Urinary bladder (tissue), 3 donors: ENCODE measurements at regions not wholly inside any gene's neighbourhood (a gene's known extent, or its start where the extent isn't known, plus 50 kb on each side); places are given as distances from the start of the nearest gene placed in this dataset.

Experiments used
- DNase-seq: peaks from one replicate; pipeline ENCODE4 v3.0.0-alpha.2; 2015; ENCODE audit errors: extremely low spot score
- H3K27ac ChIP-seq: one replicate; pipeline ENCODE4 v1.5.1; 2013; ENCODE audit warnings: low read depth, mild to moderate bottlenecking, moderate library complexity
- H3K36me3 ChIP-seq: one replicate; pipeline ENCODE4 v1.6.1; 2013; ENCODE audit warnings: mild to moderate bottlenecking, moderate library complexity; ENCODE audit not compliant: insufficient read depth
- H3K4me1 ChIP-seq: one replicate; pipeline ENCODE4 v1.6.1; 2013; ENCODE audit warnings: mild to moderate bottlenecking, moderate library complexity; ENCODE audit not compliant: insufficient read depth
- H3K4me3 ChIP-seq: one replicate; pipeline ENCODE4 v1.5.1; 2013; ENCODE audit warnings: low read depth, low read length
- WGBS: extraction: QIAGEN DNeasy Blood & Tissue Kit; methylation state at CpG from one replicate; pipeline ENCODE4 v1.1.7; 2013; 5-methylcytosine and 5-hydroxymethylcytosine counted together
- donor health status: healthy with polysubstance abuse.
- donor health status: healthy.

DNA sequence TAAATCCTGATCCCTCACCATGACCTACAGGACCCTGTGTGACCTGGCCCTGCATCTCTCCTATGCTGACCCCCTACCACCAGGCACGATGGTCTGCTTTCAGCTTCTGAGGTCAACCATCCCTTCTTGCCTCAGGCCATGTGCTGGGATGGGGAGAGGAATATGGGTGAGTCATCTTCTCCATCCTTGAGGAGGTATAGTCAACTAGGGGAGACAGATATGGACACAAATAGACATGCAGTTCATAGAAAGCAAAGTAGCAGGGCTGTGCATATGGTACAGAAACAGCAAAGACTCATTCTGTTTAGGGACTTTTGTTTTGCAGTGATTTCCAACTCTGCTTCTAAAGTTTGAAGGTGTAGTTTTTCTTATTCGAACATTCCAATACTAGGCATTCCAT is 250.8 kb upstream of the FGGY start:
- Histone ChIP-seq H3K36me3 (no peaks in the 10 kb centered on the region), H3K4me3 (no peak overlapping the region), H3K4me1 (no peaks in the 10 kb centered on the region), H3K27ac (no peak overlapping the region)
- DNase-seq, result no peak
- WGBS, result 88% methylated on average over 2 of the region's 2 CpGs

DNA sequence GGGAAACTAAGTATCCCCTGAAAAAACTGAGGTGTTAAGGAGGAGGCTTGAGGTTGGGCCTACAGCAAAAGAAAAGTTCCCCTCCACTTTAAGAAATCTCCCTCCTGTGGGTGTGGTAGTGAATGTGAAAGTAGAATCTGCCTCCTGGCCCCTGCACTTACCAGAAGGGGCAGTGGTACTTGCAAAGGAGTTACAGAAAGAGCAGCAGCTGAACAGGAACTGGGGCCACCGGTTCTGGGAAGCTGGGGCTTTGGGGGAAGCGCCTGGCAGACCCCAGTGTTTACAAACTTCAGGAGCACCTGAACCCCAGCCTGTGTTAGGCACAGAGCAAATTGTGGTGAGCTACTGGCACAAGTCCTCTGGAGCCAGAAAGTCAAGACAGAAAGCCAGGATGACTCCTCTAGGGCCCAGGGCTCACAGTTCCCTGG is 250.2 kb upstream of the FGGY start:
- DNase-seq, result no peak
- 47% methylated on average over 2 of the region's 2 CpGs for WGBS
- Histone ChIP-seq H3K4me3 (no peak overlapping the region), H3K27ac (no peak overlapping the region), H3K36me3 (no peaks in the 10 kb centered on the region), H3K4me1 (no peaks in the 10 kb centered on the region)

DNA sequence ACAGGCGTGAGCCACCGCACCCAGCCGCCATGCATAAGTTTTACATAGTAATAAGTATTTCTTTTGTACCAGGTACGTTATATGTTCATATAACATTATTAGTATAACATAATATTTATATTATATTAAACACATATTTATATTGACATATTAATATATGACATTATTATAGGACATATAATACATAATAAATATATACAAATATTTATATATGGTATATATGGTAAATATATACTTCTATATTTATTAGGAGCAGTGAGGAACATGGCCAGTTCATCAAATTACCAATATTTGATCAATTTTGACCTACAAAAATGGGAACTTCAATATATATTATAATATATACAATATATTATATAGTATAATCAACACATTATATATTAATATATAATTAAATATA is 245.9 kb upstream of the FGGY start:
- no peak for DNase-seq
- no peak overlapping the region for H3K4me3 ChIP-seq

DNA sequence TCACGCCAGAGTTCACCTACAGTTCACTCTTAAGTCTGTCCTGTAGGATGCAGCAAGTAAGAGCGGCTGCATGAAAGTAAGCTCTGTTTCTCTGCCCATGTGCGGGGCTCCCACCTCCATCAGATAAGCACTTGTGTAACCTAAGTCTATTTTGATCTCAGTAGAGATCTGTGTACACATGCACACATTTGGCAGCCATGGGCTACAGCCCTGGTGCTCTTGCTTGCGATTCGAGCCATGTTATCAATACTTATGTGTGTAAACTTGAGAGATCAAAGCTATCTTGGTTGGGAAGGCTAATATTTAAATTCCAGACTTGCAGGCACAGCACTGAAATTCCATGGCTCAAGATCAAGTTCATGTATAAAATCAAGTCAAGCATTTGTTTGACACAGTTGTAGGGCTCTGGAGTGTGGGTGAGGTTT is 244.7 kb upstream of the FGGY start:
- no peaks in the 10 kb centered on the region for H3K4me1 ChIP-seq
- DNase-seq, result no peak
- no peak overlapping the region for H3K27ac ChIP-seq
- no peaks in the 10 kb centered on the region for H3K36me3 ChIP-seq
- H3K4me3 ChIP-seq, result no peak overlapping the region
- 36% methylated on average over 5 of the region's 5 CpGs for WGBS

More for the DNA sequence above, 245.9 kb upstream of the FGGY start:
- Histone ChIP-seq H3K4me1 (no peaks in the 10 kb centered on the region), H3K36me3 (no peaks in the 10 kb centered on the region), H3K27ac (no peak overlapping the region)
- 84% methylated on average over 4 of the region's 4 CpGs for WGBS

DNA sequence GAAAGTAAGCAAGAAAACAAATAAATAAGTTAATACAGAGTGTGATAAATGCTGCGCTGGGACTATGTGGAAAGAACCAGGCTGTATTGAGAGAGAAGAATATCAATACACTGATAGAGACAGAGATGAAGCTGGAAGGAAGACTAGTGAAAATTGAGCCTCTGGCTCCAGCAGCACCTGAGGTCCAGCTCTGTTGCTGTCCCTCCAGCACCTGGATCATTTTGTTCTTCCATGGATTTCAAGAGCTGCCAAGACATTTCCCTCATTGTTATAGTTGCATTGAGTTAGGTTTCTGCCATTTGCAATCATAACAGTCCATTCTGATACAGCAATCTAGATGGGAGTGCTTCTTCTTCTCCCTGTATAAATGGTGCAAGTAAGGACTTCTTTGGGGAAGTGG is 242.7 kb upstream of the FGGY start:
- Histone ChIP-seq H3K36me3 (no peaks in the 10 kb centered on the region), H3K4me3 (no peak overlapping the region), H3K4me1 (no peaks in the 10 kb centered on the region), H3K27ac (no peak overlapping the region)
- WGBS, result 99% methylated on average over 1 of the region's 1 CpG
- no peak for DNase-seq

DNA sequence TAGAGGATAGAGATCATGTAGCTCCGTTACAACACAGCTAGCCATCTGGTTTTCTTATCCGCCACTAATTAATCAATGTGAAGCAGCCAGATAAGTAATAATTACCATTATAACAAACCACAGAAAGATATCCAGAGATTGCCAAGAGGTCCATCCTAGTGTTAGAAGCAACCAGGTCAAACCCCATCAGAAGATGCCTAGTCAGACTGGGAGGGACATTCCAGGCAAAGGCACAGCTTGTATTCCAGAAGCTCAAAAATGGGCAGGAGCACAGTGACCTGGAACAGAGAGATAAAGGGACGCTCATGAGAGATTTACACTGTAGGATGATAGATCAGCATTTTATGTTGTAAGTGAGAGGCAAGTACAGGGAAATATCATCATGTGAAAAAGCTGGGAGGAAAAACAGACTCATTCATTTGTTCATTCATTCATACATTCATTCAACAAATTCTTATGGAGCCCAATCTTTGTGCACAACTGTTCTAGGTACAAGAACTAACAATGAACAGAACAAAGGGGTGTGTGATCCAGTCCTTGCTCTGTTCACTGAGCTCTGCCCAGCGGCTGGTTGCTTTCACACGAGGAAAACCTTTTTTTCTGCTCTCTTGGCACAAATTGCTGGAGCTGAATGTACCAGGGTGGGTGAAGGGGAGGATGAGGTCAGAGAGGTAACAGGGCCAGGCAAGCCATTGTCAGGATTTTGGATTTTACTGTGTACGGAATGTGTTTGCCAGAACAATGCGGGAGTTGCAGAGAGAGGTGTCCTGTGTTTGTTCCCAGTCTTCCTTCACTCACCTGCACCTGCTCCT is 240.8 kb upstream of the FGGY start:
- 74% methylated on average over 7 of the region's 7 CpGs for WGBS
- H3K36me3 ChIP-seq, result no peaks in the 10 kb centered on the region
- no peak overlapping the region for H3K4me3 ChIP-seq
- no peaks in the 10 kb centered on the region for H3K4me1 ChIP-seq
- DNase-seq, result no peak
- no peak overlapping the region for H3K27ac ChIP-seq

DNA sequence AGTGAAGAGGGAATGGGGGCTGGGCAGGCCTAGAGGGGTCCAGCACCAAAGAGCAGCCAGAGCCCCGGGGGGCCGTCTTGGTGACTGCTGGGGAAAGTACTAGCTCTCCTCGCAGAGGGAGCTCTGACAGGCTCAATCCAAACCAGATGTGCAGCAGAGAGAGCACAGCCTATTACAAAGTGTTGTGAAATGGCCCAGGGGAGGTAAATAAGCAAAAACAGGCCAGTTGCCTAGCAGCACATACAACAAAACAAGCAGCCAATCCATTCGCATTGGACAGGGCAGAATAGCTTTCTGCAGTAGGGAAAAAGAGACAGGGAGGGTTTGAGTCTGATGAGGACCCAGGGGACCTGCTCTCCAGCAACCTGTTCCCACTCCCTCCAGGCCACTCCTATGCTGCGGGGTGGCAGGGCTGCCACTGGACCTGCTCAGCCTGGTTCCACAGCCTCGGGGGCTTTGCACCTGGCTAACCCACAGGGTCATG is 239.6 kb upstream of the FGGY start:
- Histone ChIP-seq H3K27ac (peak overlapping the region; percentile 63), H3K36me3 (no peaks in the 10 kb centered on the region), H3K4me3 (no peak overlapping the region), H3K4me1 (no peaks in the 10 kb centered on the region)
- peak; percentile 88 for DNase-seq
- WGBS, result 30% methylated on average over 6 of the region's 6 CpGs

DNA sequence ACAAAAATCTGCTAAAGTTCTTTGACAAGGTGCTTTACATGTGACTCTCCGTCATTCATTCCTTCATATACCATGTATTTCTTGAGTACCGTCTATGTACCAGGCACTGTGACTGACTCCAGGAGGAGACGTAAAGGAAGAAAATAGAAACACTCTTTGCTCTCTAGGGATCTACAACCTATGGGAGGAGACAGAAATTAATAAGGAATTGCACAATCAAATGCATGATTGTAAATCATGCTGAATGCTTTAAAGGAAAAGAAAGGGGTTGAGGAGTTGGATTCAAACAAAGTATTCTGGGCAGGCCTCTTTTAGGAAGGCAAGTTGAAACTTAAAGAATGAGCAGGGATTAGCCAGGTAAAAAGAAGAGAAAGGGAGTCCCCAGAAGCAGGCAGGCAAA is 239.1 kb upstream of the FGGY start:
- DNase-seq, result no peak
- WGBS, result 80% methylated on average over 3 of the region's 3 CpGs
- Histone ChIP-seq H3K4me3 (no peak overlapping the region), H3K4me1 (no peaks in the 10 kb centered on the region), H3K36me3 (no peaks in the 10 kb centered on the region), H3K27ac (peak overlapping the region; percentile 63)

DNA sequence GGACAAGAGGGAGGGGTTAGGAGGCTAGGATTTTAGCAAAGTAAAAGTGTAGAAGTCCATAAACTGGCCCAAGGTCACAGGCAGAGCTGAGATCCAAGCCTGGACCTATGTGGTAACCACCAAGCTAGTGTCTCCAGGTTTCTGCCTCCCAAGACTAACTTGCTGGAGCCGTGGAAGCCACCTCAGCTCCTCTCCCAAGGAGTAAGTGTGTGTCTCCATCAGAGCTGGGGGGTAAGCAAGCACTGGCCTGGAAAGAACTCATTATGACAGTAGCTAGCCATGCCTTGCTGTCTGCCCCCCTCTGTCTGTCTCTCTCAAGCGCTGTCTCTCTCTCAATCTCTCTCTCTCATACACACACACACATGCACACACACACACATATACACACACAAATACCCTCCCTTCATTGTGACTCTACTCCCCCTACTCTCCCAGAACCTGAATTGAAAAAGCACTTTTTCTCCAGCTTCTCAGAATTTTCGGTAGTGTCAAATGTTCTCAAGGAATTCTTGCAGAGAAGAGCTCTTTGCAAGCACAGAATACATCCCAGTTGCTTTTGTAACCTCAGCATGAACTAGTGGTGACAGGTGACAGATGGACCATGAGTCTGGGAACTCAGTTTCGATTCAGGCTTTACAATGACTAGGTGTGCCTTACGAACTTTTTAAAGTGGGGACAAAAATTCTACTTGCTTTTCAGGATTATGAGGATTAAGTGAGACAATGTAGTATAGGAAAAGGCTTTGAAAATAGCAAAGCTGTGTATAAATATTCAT is 238.0 kb upstream of the FGGY start:
- no peak for DNase-seq
- Histone ChIP-seq H3K36me3 (no peaks in the 10 kb centered on the region), H3K4me1 (no peaks in the 10 kb centered on the region), H3K4me3 (no peak overlapping the region), H3K27ac (no peak overlapping the region)
- WGBS, result 82% methylated on average over 5 of the region's 5 CpGs

DNA sequence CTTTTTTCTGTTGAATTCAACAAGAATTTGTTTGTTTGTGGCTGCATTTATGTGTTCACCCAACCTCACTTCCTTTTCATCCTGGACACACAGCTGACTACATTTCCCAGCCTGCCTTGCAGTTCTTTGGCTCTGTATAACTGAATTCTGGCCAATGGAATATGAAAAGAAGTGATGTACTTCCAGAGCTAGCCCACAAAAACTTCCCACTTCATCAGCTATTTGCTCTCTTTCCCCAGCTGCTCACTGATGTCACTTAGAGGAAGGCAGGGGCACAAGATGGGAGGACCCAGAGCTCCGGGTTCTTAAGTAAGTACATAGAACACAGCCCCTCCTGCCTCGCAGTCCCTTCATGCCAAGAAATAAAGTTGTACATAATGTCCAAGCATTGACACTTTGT is 235.0 kb upstream of the FGGY start:
- peak overlapping the region; percentile 23 for H3K4me3 ChIP-seq

DNA sequence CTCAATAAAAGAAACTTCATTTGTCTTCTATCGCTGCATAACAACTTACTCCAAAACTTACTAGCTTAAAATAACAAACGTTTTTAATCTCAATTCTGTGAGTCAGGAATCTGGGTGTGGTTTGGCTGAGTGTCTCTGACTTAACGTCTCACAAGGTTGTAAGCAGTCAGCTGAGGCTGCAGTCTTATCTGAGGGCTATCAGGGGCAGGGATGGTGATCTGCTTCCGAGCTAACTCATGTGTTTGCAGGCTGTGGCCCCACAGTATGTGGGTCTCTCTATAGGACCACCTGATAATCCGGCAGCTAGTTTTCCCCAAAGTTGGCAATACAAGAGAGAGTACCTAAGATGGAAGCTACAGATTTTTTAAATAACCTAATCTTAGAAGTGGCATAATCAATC is 234.2 kb upstream of the FGGY start:
- Histone ChIP-seq H3K4me3 (no peak overlapping the region), H3K4me1 (no peaks in the 10 kb centered on the region), H3K36me3 (no peaks in the 10 kb centered on the region), H3K27ac (no peak overlapping the region)
- 44% methylated on average over 5 of the region's 5 CpGs for WGBS
- no peak for DNase-seq

More for the DNA sequence above, 235.0 kb upstream of the FGGY start:
- WGBS, result 42% methylated on average over 2 of the region's 2 CpGs
- H3K36me3 ChIP-seq, result no peaks in the 10 kb centered on the region
- DNase-seq, result peak; percentile 76
- H3K4me1 ChIP-seq, result no peaks in the 10 kb centered on the region
- no peak overlapping the region for H3K27ac ChIP-seq

DNA sequence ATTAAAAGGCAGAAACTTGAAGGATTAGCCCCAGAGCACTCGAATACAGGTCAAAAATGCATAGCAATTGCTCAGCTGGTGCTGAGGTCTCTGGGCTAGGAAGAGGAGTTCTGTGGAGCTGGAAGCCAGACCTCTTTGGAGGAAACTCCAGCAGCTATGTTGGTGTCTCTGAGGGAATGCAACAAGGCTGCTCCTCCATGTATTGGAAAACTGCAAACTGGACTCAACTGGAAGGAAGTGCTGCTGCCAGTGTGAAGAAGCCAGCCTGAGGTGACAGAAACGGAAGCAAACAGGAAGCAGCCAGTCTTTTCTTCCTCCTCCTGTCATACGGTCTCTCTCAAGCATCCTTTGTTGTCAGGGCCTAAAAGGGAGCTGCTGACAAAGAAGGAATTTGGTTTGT is 233.4 kb upstream of the FGGY start:
- no peaks in the 10 kb centered on the region for H3K4me1 ChIP-seq
- no peak overlapping the region for H3K4me3 ChIP-seq
- no peak overlapping the region for H3K27ac ChIP-seq
- no peaks in the 10 kb centered on the region for H3K36me3 ChIP-seq
- WGBS, result 62% methylated on average over 3 of the region's 3 CpGs
- DNase-seq, result no peak

DNA sequence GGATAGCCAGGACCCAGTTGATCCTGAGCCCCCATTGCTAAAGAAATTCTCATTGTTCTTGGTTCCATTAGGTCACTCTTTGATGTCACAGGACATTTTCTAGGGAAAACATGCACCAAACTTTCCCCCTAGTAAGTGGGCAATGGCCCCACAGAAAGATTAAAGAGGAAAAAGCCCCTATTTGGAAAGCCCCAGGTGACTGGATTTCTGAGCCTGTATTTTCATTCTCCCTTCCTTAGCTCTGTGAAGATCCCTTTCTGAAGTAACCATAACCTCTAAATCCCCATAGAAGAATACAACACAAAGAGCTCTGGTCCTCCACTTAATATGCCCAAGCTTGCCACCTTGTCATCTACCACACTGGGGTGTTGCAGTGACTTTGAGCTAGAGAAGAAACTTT is 232.3 kb upstream of the FGGY start:
- DNase-seq, result no peak
- H3K27ac ChIP-seq, result no peak overlapping the region
- no peak overlapping the region for H3K4me3 ChIP-seq
- no peaks in the 10 kb centered on the region for H3K36me3 ChIP-seq
- no peaks in the 10 kb centered on the region for H3K4me1 ChIP-seq

DNA sequence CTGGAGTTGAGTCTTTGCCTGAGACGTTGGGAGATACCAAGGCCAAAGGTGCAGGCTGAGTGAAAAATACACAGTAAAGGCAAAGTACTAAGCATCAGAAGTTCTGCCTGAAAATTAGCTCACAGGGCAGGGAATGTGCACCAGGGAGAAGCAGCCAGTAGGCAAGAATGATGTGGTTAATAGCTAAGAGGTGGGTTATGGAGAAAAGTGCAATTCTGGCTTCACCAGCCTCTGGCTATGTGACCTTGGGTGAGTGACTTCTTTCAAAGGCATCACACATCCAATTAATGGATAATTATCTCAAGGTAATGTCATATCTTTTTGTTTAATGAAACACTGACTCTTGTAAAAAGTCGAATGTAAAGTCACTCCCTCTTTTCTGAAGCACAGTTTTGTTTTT is 230.7 kb upstream of the FGGY start:
- 76% methylated on average over 2 of the region's 2 CpGs for WGBS

More for the DNA sequence above, 230.7 kb upstream of the FGGY start:
- no peaks in the 10 kb centered on the region for H3K36me3 ChIP-seq
- H3K4me3 ChIP-seq, result no peak overlapping the region
- DNase-seq, result no peak
- H3K4me1 ChIP-seq, result no peaks in the 10 kb centered on the region
- no peak overlapping the region for H3K27ac ChIP-seq
